Epidermal melanocyte (primary cell): ENCODE measurements at regions not wholly inside any gene's neighbourhood (a gene's known extent, or its start where the extent isn't known, plus 50 kb on each side); places are given as distances from the start of the nearest gene placed in this dataset.

Experiments used
- DNase-seq: peaks from one replicate; pipeline ENCODE4 v3.0.0; 2011; ENCODE audit warnings: low spot score; ENCODE audit not compliant: insufficient read length

- DNase-seq = no peak
These were observed 50.8 kb upstream of the JAG1 start for GRCh38 chr20:10724449-10725173.

DNA sequence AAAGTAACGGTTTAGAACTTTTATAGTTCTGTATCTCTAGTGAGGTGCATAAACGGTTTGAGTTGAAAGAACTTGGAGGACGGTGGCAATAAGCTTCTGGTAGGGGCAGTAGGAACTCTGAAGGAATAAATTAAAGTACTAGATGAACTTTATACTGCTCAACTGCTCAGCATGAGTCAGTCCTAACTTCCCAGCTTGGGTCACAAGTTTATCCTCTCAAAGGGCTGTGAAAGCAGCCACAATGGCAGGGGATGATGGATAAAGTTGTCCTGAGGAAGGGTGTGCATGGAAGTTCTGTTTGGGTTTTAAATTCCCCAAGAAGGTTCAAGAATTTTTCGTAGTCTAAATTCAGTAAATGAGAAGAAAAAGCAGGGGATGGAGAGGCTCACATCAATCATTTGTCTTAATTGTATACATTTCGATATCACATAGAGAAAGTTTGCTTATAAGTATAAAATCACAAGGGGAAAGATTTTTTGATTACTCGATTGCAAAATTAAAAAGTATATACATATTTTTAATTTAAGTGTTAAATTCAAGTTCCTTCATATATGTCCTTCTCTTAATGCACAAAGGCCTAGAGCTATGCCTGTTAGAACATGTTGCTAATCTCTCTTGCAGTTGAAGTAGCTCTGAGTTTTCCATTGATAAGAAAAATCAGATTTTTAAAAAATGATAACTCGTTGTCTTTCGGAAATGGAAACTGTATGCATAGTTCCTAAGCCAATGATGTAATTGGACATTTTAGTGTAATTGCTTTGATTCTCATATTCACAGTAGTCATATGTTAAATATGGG is 55.3 kb upstream of the JAG1 start:
- no peak for DNase-seq

GRCh38 chr20:10729785-10730184 is 56.0 kb upstream of the JAG1 start:
- no peak for DNase-seq

- DNase-seq = no peak
These were observed 56.9 kb upstream of the JAG1 start for GRCh38 chr20:10730629-10731183.

DNA sequence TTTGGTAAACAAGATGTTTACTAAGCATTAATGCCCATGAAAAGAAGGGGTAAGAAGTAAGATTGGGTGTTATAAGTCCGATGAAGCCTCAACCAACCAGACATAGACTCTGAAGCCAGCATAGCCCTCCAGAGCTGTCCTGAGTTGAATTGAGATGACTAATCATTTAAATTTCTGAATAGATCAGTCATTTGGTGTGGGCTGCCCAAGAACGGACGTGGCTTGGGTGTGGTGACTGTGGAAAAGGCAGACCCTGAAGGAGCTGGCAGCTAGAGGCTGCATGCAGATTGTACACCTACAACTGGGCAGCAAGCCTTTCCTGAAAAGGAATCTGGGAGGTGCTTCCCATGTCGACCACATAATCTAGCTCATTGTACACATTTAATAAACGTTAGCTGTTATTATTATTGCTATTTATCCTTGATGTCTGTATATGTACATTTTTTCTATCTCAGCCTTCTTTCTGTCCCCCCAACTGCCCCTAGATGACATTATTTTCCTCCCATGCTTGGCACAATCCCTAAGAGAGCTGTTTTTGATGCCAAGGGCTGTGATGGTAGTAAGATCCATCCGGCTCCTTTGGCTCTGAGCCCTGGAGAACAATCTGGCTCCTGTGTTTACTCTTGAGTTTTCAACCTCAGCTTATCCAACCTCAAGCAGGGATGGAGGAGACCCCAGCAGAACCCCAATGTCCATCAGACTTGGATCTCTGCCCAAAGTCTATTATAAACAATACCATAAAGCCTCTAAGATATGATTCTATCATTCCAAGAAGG is 57.6 kb upstream of the JAG1 start:
- no peak for DNase-seq

- DNase-seq = no peak
These were observed 59.3 kb upstream of the JAG1 start for GRCh38 chr20:10733122-10733521.

DNA sequence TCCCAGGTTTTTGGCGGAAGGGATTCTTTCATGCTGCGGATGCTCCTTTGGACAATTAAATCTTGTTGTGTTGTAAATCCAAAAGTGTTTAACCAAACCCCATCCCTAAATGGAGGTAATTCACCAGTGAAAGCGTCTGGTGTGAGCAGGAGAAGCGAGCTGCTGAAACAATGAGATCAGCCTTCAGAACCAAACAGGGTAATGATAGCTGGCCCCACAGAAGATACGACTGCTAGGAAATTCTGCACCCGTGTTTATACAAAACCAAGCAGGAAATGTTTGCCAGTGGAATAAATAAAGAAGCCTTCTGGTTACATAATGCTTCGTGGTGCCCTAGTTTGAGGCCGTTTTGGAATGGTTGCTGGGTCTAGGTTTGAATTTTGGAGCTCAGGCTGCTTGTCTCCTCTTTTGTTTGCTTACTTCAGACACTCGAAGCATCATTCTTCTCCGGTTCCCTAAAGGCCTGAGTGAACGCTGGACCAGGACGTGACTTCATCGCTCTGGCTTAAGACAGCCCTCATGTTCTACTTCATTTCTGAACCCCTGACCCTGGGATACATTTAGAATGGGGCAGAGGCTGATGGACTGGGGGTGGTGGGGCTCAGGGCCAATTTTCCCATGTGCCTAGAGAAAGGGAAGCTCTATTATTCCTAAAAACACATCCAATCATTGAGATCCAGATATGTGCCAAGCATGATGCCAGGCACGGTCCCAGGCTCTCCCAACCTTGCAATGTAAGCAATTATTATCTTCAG is 61.6 kb upstream of the JAG1 start:
- DNase-seq = no peak

DNA sequence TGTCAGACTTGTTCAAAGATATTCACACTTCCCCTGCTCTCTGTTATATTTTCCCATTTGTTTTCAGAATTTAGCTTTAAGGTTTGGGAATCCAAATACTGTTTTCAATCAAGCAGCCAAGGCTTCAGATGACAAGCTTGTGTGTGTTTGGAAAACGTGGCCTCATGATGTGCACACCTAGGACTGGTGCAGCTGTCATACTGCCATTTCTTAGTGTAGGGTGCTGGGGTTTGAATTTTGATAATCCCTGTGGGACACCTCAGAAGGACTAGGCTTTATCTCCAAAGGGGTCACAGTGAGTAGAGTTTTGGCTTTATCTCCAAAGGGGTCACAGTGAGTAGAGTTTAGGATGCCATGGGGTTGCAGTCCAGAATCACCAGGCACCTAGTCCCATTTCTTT is 65.3 kb upstream of the JAG1 start:
- DNase-seq = no peak

DNA sequence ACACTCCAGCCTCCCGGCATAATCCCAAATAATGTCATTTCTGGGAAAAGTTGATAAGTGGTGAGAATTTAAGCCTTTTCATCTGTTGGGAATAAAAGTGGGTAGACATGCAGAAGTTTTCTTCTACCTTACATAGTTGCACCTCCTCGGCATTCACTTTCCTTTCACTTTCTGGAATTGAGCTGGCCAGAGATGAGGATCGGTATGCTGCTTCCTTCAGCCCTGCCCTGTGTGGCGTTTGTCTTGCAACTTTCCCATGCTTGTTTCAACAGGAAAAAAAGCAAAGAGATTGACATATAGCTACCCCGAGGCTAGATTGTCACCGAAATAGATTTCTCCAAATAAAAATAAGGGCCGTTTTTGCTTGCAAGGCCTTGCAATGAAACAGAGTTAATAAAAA is 65.8 kb upstream of the JAG1 start:
- DNase-seq = no peak

DNA sequence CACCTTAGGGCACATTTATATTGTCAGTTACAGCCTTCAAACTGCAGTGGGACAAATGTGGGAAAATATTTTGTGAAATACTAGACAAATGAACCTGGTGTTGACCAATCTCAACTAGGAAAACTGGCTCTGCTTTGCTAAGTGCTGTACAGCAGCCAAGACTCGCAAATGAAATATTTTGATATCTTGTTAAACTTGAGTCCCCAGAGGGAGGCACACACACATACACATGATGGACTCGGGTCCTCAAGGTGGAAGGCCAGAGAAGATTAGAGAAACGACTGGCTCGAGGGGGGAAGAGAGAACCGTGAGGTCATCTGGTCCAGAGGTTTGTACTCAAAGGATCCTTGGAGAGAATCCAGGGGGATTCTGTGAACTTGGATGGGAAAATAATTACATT is 67.3 kb upstream of the JAG1 start:
- no peak for DNase-seq

GRCh38 chr20:10745790-10746189 is 72.0 kb upstream of the JAG1 start:
- DNase-seq = no peak

DNA sequence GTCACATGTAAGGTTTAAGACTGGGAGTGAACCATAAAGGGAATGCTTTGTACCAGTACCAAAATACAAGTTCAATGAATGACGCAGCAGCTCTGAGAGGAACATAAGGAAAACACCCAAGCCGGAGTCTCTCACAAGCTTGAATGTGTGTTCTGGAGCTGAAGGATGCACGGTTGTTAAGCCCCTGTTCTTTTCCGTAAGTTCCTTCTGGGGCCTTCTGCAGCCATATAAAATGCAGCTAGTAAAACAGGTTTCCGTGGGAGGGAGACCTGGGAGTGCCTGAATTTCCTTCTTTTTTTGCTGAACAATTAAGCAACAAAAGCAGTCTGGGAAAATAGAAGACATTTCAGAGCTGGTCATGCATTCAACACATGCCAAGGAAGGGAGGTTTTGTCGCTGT is 73.2 kb upstream of the JAG1 start:
- DNase-seq = no peak

DNA sequence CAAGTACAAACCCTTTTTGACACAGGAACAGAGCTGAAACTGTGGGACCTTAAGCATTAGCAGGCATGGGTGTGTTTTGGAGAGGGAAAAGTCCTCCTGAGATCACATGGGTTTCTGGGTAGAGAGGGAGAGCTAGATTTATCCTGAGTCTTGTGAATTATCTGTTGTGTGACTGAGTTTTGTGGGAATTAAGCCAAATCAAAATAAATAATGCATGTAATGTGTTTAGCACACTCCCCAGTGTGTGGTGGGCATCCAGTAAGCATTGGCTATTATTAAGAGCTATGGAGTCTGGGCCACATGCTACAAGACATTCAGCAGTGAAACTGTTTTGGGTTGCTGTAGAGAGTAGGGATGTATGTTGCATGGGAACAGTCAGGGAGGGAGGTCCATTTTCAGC is 75.3 kb upstream of the JAG1 start:
- DNase-seq = no peak

GRCh38 chr20:10752206-10752605 is 78.4 kb upstream of the JAG1 start:
- no peak for DNase-seq

GRCh38 chr20:10754824-10755223 is 81.0 kb upstream of the JAG1 start:
- DNase-seq = no peak

- no peak for DNase-seq
These were observed 84.6 kb upstream of the JAG1 start for GRCh38 chr20:10758446-10758845.

DNA sequence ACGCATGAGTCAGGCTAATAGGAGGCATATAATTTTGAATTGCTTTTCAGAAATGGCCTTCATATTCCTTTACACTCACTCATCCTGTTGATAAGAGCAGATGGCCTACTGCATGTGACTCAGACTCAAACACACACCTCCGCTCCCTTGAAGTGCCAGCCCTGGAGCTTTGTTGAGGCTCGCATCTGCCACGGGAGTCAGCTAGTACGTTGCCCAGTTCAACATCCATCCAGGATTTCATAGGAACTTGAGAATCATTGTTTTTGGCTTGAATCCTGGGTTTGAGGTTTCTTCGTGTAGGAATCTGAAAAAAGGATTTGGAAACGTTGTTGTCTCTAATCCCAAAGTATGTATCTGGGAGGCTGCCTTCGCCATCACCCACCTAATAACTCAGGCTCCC is 87.4 kb upstream of the JAG1 start:
- DNase-seq = no peak

GRCh38 chr20:10761786-10762185 is 88.0 kb upstream of the JAG1 start:
- no peak for DNase-seq

DNA sequence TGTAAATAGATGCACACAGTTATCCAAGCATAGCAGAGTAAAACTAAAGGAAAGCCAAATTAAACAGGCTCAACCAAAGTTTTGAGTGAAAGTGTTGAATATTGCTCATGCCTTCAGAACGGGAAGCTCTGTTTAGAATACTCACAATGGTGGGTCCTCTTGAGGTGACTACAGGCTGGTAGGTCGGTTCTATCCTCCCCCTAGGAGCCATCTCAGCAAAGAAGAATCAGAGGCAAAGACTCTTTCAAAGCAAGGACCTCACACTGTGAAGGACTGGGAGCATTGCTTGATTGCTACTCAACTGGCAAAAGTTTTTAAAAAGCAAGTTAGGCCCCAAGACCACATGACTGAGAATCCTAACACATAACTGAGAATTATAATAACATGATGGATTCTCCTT is 88.4 kb upstream of the JAG1 start:
- no peak for DNase-seq

DNA sequence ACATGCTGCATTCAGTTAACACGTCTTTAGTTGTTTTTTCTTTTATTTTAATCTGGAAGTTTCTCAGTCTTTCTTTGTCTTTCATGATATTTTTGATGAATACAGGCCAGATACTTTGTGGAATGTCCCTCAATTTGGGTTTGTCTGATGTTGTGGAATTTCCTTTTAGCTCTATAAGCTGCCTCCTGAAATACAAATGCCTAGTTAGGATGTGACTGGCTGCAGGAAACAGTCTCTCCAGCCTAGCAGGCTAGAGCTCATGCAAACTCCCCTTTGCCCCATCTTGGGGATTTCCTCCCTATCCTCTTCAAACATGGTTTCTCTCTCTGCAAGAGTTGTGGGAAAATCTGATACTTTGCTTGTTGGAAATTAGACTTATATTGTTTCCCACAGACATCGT is 89.3 kb upstream of the JAG1 start:
- no peak for DNase-seq

DNA sequence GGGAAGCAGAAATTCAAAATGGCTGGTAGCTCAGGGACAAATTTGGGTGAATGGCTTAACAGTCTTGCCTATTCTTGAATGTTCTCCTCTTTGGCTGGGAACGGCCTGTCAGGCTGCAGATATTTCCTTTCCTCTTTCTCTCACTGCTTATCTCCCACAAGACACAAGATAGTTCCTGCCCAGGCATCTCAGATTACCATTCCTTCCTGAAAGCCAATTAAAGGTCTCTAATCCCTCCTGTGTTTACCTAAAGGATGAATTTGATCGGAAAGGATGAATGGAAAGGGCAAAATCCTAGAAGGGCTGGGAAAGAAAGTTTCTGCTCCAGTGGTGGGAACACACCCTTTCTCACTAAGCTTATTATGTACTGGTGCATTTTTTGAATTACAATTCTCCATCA is 95.9 kb upstream of the JAG1 start:
- no peak for DNase-seq
